HG02973 (cell line): ENCODE measurements at regions not wholly inside any gene's neighbourhood (a gene's known extent, or its start where the extent isn't known, plus 50 kb on each side); places are given as distances from the start of the nearest gene placed in this dataset.
"Not testable (repeated sequence)": the region's sequence is repeated elsewhere in the genome, so short reads cannot be mapped to it uniquely, and the experiment has no call there.

Source experiments
- ATAC-seq: cut with Tn5 transposase; IDR thresholded peaks from one replicate; pipeline ENCODE4 v1.9.1; 2021; ENCODE audit warnings: moderate library complexity; ENCODE audit not compliant: unreplicated experiment

DNA sequence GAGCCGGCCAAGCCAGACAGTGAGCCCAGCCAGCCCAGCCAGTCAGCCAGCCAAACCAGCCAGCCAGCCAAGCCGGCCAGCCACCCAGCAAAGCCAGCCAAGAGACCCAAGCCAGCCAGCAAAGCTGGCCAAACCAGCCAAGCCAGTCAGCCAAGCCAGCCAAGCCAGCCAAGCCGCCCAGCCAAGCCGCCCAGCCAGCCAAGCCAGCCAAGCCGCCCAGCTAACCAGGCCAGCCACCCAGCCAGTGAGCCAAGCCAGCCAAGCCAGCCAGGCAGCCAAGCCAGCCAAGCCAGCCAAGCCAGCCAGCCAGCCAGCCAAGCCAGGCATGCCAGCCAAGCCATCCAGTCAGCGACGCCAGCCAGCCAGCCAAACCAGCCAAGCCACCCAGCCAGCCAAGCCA lies 1596.9 kb downstream of the RPIA start:
- ATAC-seq: not testable (repeated sequence)

DNA sequence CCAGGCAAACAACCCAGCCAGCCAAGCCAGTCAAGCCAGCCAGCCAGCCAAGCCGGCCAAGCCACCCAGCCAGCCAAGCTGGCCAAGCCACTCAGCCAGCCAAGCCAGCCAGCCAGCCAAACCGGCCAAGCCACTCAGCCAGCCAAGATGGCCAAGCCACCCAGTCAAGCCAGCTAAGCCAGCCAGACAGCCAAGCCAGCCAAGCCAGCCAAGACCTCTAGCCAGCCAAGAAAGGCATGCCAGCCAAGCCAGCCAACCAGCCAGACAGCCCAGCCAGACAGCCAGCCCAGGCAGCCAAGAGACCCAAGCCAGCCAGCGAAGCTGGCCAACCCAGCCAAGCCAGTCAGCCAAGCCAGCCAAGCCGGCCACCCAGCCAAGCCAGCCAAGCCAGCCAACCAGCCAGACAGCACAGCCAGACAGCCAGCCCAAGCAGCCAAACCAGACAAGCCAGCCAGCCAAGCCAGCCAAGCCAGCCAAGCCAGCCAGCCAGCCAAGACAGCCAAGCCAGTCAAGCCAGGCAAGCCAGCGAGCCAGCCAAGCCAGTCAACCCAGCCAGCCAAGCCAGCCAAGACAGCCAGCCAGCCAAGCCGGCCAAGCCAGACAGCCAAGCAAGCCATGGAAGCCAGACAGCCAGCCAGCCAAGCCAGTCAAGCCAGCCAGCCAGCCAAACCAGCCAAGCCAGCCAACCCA lies 1598.0 kb downstream of the RPIA start:
- ATAC-seq: not testable (repeated sequence)

DNA sequence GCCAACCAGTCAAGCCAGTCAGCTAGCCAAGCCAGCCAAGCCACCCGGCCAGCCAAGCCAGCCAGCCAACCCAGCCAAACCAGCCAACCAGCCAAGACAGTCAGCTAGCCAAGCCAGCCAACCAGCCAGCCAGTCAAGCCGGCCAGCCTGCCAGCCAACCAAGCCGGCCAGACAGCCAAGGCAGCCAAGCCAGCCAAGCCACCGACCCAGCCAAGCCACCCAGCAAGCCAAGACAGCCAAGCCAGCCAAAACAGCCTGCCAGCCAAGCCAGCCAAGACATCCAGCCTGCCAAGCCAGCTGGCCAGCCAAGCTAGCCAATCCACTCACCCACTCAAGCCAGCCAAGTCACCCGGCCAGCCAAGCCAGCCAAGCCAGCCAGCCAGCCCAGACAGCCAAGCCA lies 1599.2 kb downstream of the RPIA start:
- ATAC-seq: not testable (repeated sequence)

- not testable (repeated sequence) for ATAC-seq
These were observed 1599.9 kb downstream of the RPIA start for GRCh38 chr2:90291168-90291883.

DNA sequence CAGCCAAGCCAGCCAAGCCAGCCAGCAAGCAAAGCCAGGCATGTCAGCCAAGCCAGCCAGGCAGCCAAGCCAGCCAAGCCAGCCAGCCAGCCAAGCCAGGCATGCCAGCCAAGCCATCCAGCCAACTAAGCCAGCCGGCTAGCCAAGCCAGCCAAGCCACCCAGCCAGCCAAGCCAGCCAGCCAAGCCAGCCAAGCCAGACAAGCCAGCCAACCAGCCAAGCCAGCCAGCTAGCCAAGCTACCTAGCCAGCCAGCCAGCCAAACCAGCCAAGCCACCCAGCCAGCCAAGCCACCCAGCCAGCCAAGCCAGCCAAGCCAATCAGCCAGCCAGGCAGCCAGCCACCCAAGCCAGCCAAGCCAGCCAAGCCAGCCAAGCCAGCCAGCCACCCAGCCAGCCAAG lies 1600.5 kb downstream of the RPIA start:
- ATAC-seq: not testable (repeated sequence)

DNA sequence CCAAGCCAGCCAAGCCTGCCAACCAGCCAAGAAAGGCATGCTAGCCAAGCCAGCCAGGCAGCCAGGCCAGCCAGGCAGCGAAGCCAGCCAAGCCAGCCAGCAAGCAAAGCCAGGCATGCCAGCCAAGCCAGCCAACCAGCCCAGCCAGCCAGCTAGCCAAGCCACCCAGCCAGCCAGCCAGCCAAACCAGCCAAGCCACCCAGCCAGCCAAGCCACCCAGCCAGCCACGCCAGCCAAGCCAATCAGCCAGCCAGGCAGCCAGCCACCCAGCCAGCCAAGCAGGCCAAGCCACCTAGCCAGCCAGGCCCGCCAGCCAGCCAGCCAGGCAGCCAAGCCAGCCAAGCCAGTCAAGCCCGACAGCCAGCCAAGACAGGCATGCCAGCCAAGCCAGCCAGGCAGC lies 1601.0 kb downstream of the RPIA start:
- not testable (repeated sequence) for ATAC-seq

DNA sequence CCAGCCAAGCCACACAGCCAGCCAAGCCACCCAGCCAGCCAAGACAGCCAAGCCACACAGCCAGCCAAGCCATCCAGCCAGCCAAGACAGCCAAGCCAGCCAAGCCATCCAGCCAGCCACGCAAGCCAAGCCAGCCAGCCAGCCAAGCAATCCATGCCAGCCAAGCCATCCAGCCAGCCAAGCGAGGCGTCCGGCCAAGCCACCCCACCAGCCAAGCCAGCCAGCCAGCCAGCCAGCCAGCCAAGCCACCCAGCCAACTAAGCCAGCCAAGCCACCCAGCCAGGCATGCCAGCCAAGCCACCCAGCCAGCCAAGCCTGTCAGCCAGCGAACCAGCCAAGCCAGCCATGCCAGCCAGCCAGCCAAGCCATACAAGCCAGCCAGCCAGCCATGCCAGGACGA lies 1601.8 kb downstream of the RPIA start:
- ATAC-seq: not testable (repeated sequence)

GRCh38 chr2:90293806-90294205 lies 1602.3 kb downstream of the RPIA start:
- not testable (repeated sequence) for ATAC-seq

DNA sequence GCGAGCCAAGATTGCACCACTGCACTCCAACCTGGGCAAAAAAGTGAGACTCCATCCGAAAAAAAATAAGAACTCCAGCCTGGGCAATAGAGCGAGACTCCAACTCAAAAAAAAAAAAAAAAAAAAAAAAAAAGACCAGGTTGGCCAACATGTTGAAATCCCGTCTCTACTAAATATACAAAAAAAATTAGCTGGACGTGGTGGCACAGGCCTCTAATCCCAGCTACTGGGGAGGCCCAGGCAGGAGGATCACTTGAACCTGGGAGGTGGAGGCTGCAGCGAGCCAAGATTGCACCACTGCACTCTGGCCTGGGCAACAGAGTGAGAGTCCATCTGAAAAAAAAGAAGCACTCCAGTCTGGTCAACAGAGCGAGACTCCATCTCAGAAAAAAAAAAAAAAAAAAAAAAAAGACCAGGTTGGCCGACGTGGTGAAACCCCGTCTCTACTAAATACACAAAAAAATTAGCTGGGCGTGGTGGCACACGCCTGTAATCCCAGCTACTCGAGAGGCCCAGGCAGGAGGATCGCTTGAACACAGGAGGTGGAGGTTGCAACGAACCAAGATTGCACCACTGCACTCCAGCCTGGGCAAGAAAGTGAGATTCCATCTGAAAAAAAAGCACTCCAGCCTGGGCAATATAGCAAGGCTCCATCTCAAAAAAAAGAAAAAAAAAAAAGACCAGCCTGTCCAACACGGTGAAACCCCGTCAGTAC lies 1603.7 kb downstream of the RPIA start:
- ATAC-seq: not testable (repeated sequence)

DNA sequence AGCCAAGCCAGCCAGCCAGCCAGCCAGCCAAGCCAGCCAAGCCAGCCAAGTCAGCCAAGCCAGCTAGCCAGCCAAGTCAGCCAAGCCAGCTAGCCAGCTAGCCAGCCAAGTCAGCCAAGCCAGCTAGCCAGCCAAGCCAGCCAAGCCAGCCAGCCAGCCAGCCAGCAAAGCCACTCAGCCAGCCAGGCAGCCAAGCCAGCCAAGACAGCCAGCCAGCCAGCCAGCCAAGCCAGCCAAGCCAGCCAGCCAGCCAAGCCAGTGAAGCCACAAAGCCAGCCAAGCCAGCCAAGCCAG lies 1605.0 kb downstream of the RPIA start:
- ATAC-seq: not testable (repeated sequence)

DNA sequence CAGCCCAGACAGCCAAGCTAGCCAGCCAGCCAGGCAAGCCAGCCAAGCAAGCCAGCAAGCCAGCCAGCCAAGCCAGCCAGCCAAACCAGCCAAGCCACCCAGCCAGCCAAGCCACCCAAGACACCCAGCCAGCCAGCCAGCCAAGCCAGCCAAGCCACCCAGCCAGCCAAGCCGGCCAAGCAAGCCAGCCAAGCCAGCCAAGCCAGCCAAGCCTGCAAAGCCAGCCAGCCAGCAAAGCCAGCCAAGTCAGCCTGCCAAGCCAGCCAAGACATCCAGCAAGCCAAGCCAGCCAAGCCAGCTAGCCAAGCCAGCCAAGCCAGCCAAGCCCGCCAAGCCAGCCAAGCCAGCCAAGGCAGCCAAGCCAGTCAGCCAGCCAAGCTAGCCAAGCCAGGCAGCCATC lies 1606.2 kb downstream of the RPIA start:
- ATAC-seq: not testable (repeated sequence)

DNA sequence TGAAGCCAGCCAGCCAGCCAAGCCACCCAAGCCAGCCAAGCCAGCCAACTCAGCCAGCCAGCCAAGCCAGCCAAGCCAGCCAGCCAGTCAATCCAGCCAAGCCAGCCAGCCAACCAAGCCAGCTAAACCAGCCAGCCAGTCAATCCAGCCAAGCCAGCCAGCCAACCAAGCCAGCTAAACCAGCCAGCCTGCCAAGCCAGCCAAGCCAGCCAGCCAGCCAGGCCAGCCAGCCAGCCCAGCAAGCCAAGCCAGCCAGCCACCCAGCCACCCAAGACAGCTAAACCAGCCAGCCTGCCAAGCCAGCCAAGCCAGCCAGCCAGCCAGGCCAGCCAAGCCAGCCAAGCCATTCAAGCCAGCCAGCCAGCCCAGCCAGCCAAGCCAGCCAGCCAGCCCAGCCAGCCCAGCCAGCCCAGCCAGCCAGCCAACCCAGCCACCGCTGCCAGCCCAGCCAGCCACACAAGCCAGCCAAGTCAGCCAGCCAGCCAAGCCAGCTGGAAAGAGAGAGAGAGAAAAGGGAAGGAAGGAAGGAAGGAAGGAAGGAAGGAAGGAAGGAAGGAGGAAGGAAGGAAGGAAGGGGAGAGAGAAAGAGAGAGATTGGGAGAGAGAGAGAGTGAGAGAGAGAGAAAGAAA lies 1606.8 kb downstream of the RPIA start:
- not testable (repeated sequence) for ATAC-seq

DNA sequence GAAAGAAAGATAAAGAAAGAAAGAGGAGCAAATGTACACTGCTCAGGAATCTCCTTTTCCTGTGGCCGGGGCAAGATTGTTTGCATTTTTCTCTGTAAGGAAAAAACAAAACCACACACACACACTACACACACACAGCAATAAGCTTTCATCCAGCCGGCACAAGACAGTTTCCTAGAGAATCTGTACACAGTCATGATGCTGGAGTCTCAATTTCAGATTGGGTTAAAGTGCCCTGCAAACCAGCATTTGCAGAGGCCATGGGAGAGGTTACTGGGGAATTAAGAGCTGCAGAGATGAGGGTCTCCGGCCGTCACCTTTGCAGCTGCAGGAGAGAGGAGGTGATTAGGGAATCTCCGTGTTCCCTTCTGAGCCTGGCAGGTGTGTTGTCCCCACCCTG lies 1607.5 kb downstream of the RPIA start:
- ATAC-seq: not testable (repeated sequence)

DNA sequence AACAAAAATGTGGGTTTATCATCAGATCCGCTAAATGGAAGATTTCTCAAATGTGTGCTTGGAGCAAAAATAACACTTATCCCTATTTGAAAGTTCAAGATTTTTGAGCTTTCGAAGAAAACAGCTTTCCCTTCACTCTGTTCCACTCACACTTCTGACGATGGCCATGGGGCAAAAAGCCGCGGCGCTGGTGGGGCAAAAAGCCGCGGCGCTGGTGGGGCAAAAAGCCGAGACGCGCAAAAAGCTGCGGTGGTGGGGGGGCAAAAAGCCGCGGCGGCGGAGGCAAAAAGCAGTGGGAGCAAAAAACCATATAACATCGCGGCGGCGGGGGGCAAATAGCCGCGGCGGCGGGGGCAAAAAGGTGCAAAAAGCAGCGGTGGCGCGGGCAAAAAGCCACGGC lies 1631.5 kb downstream of the RPIA start:
- ATAC-seq: not testable (repeated sequence)

- not testable (repeated sequence) for ATAC-seq
These were observed 1632.4 kb downstream of the RPIA start for GRCh38 chr2:90323612-90324558.

DNA sequence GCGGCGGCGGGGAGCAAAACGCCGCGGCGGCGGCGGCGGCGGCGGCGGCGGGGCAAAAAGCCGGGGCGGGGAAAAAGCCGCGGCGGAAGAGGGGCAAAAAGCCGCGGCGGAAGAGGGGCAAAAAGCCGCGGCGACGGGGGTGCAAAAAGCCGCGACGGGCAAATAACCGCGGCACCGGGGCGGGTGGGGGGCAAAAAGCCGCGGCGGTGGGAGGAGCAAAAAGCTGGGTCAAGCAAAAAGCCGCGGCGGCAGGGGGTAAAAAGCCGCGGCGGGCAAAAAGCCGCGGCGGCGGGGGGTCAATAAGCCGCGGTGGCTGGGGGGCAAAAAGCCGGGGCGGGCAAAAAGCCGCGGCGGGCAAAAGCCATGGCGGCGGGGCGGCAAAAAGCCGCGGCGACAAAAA lies 1633.2 kb downstream of the RPIA start:
- ATAC-seq: not testable (repeated sequence)

GRCh38 chr2:90325796-90326353 lies 1634.4 kb downstream of the RPIA start:
- ATAC-seq: not testable (repeated sequence)

GRCh38 chr2:90355546-90355945 lies 1664.1 kb downstream of the RPIA start:
- not testable (repeated sequence) for ATAC-seq

- ATAC-seq: not testable (repeated sequence)
These were observed 1667.9 kb downstream of the RPIA start for GRCh38 chr2:90359344-90359743.
